ENCODE measurements at regions not wholly inside any gene's neighbourhood (a gene's known extent, or its start where the extent isn't known, plus 50 kb on each side); places are given as distances from the start of the nearest gene placed in this dataset.

GRCh38 chr5:179421144-179421901 is 76.1 kb upstream of the ADAMTS2 start:
- POLR2A ChIA-PET: interaction anchor here (0.6 to 1.3 kb wide), 2 partner anchors 11 to 20 kb away, joined by 3 to 5 read pairs; no protein-coding TSS in a partner anchor
- WGBS (ENCODE audit: insufficient coverage, low coverage, missing lambda C conversion rate): 1% methylated on average over 15 of the region's 15 CpGs
- H2AFZ ChIP-seq (ENCODE audit: low read depth, low read length): no peak overlapping the region

More at GRCh38 chr5:179421144-179421901, 76.1 kb upstream of the ADAMTS2 start:
- no TSS peak for BruUV-seq (replicated peaks)
- no peak for ATAC-seq
- no peak overlapping the region for H3K4me2 ChIP-seq (ENCODE audit: insufficient read depth, low read length)
- TF ChIP-seq MIER1 (IDR thresholded peaks at IDR 0.05; ENCODE audit: low read depth) (no peak), CHD1 (IDR thresholded peaks at IDR 0.05; ENCODE audit: low read length) (no peak), FOXM1 (IDR thresholded peaks at IDR 0.05; ENCODE audit: low read depth) (no peak), FOXM1 (CRISPR knock-in tag; IDR thresholded peaks at IDR 0.05; ENCODE audit: low read depth) (no peak), KDM4B (IDR thresholded peaks at IDR 0.05; ENCODE audit: borderline replicate concordance in 2 of 2, low read depth in 1 of 2) (no peak), BRCA1 (IDR thresholded peaks at IDR 0.05) (no peak), BRCA1 (CRISPR knock-in tag; IDR thresholded peaks at IDR 0.05) (no peak), BRD4 (IDR thresholded peaks at IDR 0.05) (no peak), YY1 (IDR thresholded peaks at IDR 0.05; ENCODE audit: borderline replicate concordance in 1 of 3, control insufficient read depth in 1 of 3, extremely low read depth in 1 of 3, insufficient read depth in 3 of 3, insufficient read length in 1 of 3, insufficient replicate concordance in 2 of 3, low read depth in 1 of 3, low read length in 2 of 3) (no peak), POU5F1 (IDR thresholded peaks at IDR 0.05; ENCODE audit: borderline replicate concordance, low read depth, low read length, partially characterized antibody) (no peak), ZNF140 (CRISPR knock-in tag; IDR thresholded peaks at IDR 0.05) (no peak), SRSF3 (IDR thresholded peaks at IDR 0.05; ENCODE audit: insufficient read depth, low read length) (no peak), KDM5B (IDR thresholded peaks at IDR 0.05; ENCODE audit: insufficient replicate concordance, low read depth, low read length) (no peak), ERF (CRISPR knock-in tag; IDR thresholded peaks at IDR 0.05) (no peak), THRAP3 (IDR thresholded peaks at IDR 0.05; ENCODE audit: borderline replicate concordance) (no peak), E2F4 (CRISPR knock-in tag; IDR thresholded peaks at IDR 0.05; ENCODE audit: low read depth) (no peak), ADNP (tag; IDR thresholded peaks at IDR 0.05) (no peak), RBM14 (IDR thresholded peaks at IDR 0.05; ENCODE audit: borderline replicate concordance, insufficient read depth, low read depth, low read length) (no peak)
- no peak for DNase-seq (ENCODE audit: extremely low read depth in 1 of 4, low spot score in 3 of 4)
- no peak overlapping the region for H3K9ac ChIP-seq (ENCODE audit: insufficient read depth in 1 of 2, low read depth in 2 of 2, low read length in 2 of 2)
- H3K36me3 ChIP-seq (ENCODE audit: control insufficient read depth, insufficient read depth, low read length): no peaks in the 10 kb centered on the region
- no peak overlapping the region for H3K27ac ChIP-seq (ENCODE audit: extremely low read depth, low read depth, low read length)
- H3K27me3 ChIP-seq (ENCODE audit: control insufficient read depth in 2 of 2, insufficient read depth in 2 of 2, low read length in 2 of 2): peaks cover 10 to 59% of the 10 kb centered on the region in 2 experiments; a peak in 4 of 5 replicates
- H3K4me3 ChIP-seq: no peak overlapping the region
- intact Hi-C loops (cut with micrococcal nuclease): no loop called here
- no peaks in the 10 kb centered on the region; the same call in 1 of the 2 replicates for H4K20me1 ChIP-seq (replicated peaks; ENCODE audit: control insufficient read depth, insufficient read depth, low read length)
- CTCF ChIA-PET (ENCODE audit: low intra/inter-chr PET ratio): no interaction called here
- H3K9me1 ChIP-seq (ENCODE audit: control insufficient read depth, insufficient read depth, low read length): no peaks in the 10 kb centered on the region
- in situ Hi-C loops (cut with MboI): no loop called here
- H3K9me3 ChIP-seq (replicated peaks; ENCODE audit: control insufficient read depth, insufficient read depth, low read depth, low read length): no peaks in the 10 kb centered on the region
- FAIRE-seq: no peak
- no peaks in the 10 kb centered on the region for H3K4me1 ChIP-seq (replicated peaks in 1 of 2; ENCODE audit: control insufficient read depth in 2 of 2, insufficient read depth in 2 of 2, low read length in 2 of 2)
- no peaks in the 10 kb centered on the region for H3K79me2 ChIP-seq (ENCODE audit: control insufficient read depth, insufficient read depth, low read length)

All from K562 (cell line).